ENCODE measurements at regions not wholly inside any gene's neighbourhood (a gene's known extent, or its start where the extent isn't known, plus 50 kb on each side); places are given as distances from the start of the nearest gene placed in this dataset.
"Not testable (repeated sequence)": the region's sequence is repeated elsewhere in the genome, so short reads cannot be mapped to it uniquely, and the experiment has no call there.

DNA sequence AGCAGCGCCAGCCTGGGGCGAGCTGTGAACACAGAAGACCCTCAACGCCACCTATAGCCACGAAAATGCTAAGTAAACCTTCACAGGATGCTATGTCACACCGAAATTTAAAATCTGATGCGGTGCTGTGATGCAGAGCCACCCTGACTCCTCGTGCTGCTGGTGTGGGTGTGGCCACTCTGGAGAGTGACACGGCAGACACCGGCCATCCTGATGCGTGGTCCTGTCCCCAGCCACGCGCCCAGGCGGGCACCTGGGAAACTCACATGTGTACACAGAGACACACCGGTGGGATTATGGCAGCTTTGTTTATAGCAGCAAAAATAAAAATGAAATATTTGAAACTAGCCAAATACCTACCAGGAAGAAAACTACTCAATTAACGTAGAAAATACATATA lies 138.3 kb upstream of the SFSWAP start:
- no peak for DNase-seq (ENCODE audit: low read depth)

- no peak for DNase-seq (ENCODE audit: low read depth)
These were observed 137.1 kb upstream of the SFSWAP start for GRCh38 chr12:131573631-131574394.

GRCh38 chr12:131574395-131574771 lies 136.5 kb upstream of the SFSWAP start:
- DNase-seq (ENCODE audit: low read depth), result no peak

DNA sequence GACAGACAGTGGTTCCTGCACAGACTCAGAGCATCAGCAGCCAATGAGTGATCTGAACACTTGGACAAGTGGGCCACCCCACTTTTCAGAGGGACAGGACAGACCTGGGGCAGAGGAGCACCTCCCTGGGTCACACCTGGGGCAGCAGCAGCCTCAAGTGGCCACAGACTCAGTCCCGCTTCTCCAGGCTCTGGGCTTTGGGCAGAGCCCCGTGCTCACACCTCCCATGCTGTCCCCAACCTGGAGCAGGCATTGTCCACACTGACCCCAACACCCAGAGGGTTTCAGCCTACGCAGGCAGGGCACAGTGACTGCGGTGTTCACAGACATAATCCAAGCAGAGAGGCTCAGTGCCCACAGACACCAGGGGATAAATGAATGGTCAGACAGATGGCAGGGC lies 135.5 kb upstream of the SFSWAP start:
- DNase-seq (ENCODE audit: low read depth), result no peak

DNA sequence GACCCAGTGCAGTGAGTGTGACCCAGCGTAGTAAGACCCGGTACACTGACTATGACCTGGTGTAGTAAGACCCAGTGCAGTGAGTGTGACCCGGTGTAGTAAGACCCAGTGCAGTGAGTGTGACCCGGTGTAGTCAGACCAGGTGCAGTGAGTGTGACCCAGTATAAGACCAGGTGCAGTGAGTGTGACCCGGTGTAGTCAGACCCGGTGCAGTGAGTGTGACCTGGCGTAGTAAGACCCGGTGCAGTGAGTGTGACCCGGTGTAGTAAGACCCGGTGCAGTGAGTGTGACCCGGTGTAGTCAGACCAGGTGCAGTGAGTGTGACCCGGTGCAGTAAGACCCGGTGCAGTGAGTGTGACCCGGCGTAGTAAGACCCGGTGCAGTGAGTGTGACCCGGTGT lies 134.2 kb upstream of the SFSWAP start:
- not testable (repeated sequence) for DNase-seq (ENCODE audit: low read depth)

DNA sequence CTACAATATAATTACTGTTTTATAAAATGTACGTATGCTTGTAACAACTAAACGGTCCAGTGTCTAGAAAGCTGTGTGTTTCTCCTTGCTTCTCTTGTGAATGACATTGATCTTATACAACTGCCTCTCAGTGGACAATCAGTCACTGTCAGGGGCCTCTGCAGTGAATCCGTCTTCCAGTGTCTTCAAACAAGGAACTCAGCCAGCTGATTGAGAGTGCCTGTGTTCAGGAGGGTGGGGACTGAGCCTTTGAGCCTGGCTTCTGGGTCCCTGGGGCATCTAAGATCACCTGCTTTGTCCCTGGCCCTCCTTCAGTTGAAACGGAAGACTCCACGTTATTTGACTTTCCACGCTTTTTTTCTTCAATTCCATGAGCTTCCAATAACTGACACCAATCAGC lies 133.1 kb upstream of the SFSWAP start:
- DNase-seq (ENCODE audit: low read depth), result no peak

GRCh38 chr12:131578828-131579470 lies 131.9 kb upstream of the SFSWAP start:
- no peak for DNase-seq (ENCODE audit: low read depth)

DNA sequence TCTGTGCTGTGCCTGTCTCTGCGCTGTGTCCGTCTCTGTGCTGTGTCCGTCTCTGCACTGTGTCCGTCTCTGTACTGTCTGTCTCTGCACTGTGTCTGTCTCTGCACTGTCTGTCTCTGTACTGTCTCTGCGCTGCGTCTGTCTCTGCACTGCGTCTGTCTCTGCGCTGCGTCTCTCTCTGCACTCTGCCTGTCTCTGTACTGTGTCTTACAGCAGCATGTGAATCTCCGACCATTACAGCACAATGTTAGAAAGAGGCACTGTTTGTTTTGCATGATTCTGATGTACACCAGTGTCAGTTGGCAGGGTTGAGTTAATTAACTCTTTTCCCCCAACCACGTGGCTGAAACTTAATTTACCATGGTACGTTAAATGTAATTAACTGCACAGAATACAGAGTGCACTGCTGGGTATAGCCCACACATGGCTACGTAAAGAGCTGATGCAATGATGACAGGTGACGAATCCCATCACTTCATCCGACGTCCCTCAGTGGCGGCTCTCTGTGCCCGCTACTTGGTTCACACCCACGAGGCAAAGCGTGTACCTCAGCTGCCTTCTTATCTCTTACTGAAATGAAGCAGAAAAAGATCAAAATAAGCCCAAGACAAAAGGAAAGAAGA lies 127.7 kb upstream of the SFSWAP start:
- no peak for DNase-seq (ENCODE audit: low read depth)

DNA sequence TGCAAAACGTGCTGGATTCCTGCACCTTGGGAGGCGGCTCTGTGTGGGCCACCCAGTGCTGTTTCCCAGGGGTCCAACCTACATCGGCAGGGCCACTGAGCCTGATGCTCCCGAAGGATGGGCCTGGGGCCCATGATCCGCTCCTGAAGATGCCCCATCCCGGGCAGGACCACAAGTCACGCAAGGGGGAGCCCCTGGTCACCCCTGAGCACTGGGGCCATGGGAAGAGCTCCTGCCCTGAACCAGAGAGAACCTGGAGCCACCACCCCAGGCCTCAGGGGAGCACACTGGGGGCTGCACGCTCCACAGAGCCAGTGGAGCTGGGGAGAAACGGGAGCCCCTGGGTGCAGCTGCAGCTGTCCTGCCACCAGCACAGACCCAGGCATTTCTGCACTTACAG lies 124.6 kb upstream of the SFSWAP start:
- DNase-seq (ENCODE audit: low read depth), result no peak

GRCh38 chr12:131586761-131587160 lies 124.1 kb upstream of the SFSWAP start:
- DNase-seq (ENCODE audit: low read depth), result no peak

GRCh38 chr12:131587565-131587964 lies 123.3 kb upstream of the SFSWAP start:
- DNase-seq (ENCODE audit: low read depth), result no peak

- DNase-seq (ENCODE audit: low read depth), result no peak
These were observed 121.5 kb upstream of the SFSWAP start for GRCh38 chr12:131589221-131589897.

GRCh38 chr12:131589966-131590365 lies 120.9 kb upstream of the SFSWAP start:
- no peak for DNase-seq (ENCODE audit: low read depth)

DNA sequence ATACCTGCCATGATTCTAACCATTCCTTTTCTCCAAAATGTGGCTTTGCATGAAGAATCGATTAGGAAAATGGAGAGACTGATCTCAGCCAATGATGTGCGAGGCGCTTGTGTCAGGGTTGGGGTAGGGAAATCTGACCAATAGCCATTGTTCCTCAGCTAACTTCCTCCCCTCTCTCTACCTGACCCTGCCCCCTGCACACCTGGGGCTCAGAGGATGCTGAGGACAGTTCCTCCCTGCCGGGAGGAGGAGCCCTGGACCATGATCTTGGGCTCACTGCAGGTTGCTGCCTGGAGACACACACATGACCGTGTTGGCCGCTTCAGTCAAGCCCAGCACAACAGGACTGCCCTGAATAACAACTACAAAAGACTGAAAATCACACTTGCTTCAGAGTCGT lies 119.8 kb upstream of the SFSWAP start:
- DNase-seq (ENCODE audit: low read depth), result no peak

- no peak for DNase-seq (ENCODE audit: low read depth)
These were observed 118.9 kb upstream of the SFSWAP start for GRCh38 chr12:131591714-131592709.

DNA sequence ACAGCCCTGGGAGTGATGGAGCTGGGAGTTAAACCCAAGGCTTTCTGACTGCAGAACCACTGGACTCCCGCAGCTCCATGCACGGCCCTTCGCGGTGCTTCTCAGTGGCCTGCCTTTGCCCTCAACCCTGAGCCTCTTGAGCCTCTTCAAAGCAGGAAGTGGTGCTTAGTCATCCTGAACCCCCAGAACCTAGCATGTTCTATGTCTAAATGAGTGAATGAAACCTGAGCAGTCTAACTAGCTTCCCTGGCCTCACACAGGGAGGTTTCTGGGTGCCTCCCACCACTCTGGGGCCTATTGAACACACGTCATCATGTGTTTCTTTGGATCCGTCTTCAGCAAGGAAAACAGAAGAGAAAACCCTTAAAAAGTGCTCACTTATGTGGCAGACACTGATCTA lies 117.9 kb upstream of the SFSWAP start:
- no peak for DNase-seq (ENCODE audit: low read depth)

GRCh38 chr12:131593406-131593805 lies 117.5 kb upstream of the SFSWAP start:
- DNase-seq (ENCODE audit: low read depth), result no peak

GRCh38 chr12:131596115-131596514 lies 114.8 kb upstream of the SFSWAP start:
- DNase-seq (ENCODE audit: low read depth), result no peak

DNA sequence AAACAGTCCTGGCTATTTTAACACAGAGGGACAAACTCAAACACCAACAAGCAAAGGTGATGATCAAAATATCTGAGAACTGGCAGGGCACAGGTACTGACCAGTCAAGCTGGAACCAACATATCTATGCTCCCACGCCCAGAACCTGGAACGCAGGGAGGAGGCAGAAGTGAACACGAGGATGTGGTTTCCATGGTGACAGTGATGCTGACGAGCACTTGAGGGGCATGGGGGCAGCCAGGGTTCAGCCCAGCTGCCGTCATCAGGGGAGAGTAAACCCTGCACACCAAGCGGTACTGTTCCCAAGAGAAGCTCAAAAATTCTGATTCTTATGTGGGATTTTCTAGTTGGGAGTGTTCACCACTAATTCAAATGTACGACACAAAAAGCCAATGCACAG lies 113.6 kb upstream of the SFSWAP start:
- DNase-seq (ENCODE audit: low read depth), result no peak

DNA sequence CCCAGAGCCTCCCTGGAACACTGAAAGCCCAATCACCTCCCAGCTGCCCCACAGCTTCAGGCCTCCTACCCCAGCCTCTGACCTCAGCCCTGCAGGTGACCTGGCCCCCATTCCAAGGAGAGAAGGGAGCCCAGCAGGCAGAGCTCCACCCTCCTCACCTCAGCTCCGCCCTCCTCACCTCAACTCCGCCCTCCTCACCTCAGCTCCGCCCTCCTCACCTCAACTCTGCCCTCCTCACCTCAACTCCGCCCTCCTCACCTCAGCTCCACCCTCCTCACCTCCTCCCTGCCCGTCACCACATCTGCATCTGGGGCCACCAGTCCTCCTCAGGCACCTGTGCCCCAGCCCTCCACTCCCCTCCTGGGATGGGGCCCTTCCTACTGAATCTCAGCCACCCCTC lies 112.2 kb upstream of the SFSWAP start:
- no peak for DNase-seq (ENCODE audit: low read depth)
